Esophagus muscularis mucosa (tissue), 4 donors: ENCODE measurements at regions not wholly inside any gene's neighbourhood (a gene's known extent, or its start where the extent isn't known, plus 50 kb on each side); places are given as distances from the start of the nearest gene placed in this dataset.

Source experiments
- CTCF ChIP-seq, 3 experiments: fragments of 200-600 bp in 2 of 3; fragments of 450-650 bp in 1 of 3; sonication (generic) in 2 of 3; IDR thresholded peaks; one replicate each; pipeline ENCODE4 v1.5.1; 2017 to 2019; ENCODE audit warnings: antibody characterized with exemption in 3 of 3, mild to moderate bottlenecking in 2 of 3, moderate library complexity in 1 of 3
- EP300 ChIP-seq: sonication (generic); formaldehyde crosslinking; IDR thresholded peaks from one replicate; pipeline ENCODE4 v1.6.1; 2017; ENCODE audit warnings: antibody characterized with exemption
- POLR2A ChIP-seq: fragments of 450-650 bp; IDR thresholded peaks from one replicate; pipeline ENCODE4 v1.6.1; 2017; ENCODE audit warnings: antibody characterized with exemption, moderate library complexity, mild to moderate bottlenecking, low read depth
- POLR2AphosphoS5 ChIP-seq, 2 donors: sonication (generic); formaldehyde crosslinking; IDR thresholded peaks; one replicate each; pipeline ENCODE4 v1.6.1; 2017; ENCODE audit warnings: antibody characterized with exemption in 2 of 2

- TF ChIP-seq POLR2A (no peak), CTCF (IDR thresholded peaks at IDR 0.05) (no peak), POLR2AphosphoS5 (IDR thresholded peaks at IDR 0.05) (no peak), EP300 (no peak)
Measured at GRCh38 chr12:23141335-23141734, 516.4 kb downstream of the ETNK1 start.
